ENCODE measurements at regions not wholly inside any gene's neighbourhood (a gene's known extent, or its start where the extent isn't known, plus 50 kb on each side); places are given as distances from the start of the nearest gene placed in this dataset.
"Not testable (repeated sequence)": the region's sequence is repeated elsewhere in the genome, so short reads cannot be mapped to it uniquely, and the experiment has no call there.

- DNase-seq (ENCODE audit: low read depth), result no peak
These were observed 63.7 kb upstream of the UXS1 start for GRCh38 chr2:106257830-106258229.

GRCh38 chr2:106257135-106257534 is 63.0 kb upstream of the UXS1 start:
- DNase-seq (ENCODE audit: low read depth), result no peak

DNA sequence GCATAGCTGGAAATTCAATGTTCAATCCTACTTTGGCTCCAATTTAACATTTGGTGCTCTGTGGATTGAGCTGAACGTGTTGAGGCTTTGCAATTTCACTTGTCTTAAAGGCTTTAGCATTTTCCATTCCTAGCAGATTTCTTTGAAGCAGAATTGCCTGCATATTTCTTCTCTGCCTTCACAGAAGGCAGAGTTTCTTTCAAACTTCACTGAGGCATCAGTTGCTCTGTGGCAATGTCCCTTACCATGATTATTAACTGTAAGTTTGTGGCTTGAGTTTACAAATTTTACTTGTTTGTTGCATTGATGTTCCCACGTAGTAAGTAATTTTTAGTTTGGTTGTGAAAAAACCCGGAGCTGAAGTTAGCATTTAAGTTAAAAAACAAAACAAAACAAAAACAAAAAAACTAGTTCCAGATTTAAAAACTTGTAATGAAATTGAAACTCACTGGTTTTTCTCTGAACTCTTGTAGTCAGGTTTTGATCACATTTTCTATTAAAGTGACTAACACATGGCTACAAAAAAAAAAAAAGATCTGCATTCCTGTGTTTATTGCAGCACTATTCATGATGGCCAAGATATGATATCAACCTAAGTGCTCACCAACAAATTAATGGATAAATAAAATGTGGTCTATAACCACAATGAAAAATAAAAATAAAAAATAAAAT is 55.2 kb upstream of the UXS1 start:
- not testable (repeated sequence) for DNase-seq (ENCODE audit: low read depth)

DNA sequence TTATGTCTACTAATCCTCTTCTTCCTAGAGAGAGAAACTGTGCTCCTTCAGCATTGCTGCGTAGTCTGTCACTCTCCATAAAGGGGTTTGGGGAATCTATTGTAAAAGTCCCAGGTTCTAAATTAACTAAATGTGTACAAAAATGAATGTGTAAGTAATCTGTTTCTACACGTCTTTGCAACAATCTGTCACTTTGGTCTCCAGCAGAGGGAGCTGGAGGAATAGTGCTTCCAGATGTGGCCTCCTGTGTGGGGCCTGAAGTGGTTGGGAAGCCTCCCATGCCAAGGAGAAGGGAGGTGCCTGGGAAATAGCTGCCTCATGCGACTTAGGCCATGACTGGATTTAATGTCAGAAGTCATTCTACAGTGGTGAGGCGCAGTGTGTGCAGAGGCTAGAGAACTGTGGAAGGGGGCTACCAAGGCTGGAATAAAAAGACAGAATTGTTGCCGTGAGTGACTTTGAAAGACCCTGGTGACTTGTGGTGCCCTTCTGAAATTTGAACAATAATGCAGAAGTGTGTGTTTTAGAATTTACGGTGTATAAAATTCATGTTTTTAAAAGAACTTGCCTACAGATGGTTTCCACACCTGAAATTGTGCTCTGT is 54.5 kb upstream of the UXS1 start:
- DNase-seq (ENCODE audit: low read depth), result not testable (repeated sequence)
